HAP-1 (cell line): ENCODE measurements at regions not wholly inside any gene's neighbourhood (a gene's known extent, or its start where the extent isn't known, plus 50 kb on each side); places are given as distances from the start of the nearest gene placed in this dataset.
"Not testable (repeated sequence)": the region's sequence is repeated elsewhere in the genome, so short reads cannot be mapped to it uniquely, and the experiment has no call there.

Experiments used
- DNase-seq, 2 experiments: peaks; one replicate each; pipeline ENCODE4 v3.0.0-alpha.2; 2016 to 2020; ENCODE audit warnings: low spot score in 2 of 2
- H3K27me3 ChIP-seq: fragments of 250-450 bp; sonication (Bioruptor Pico); 2 replicates; pipeline ENCODE4 v1.5.1; 2020; ENCODE audit warnings: low read depth, mild to moderate bottlenecking, moderate library complexity
- H3K36me3 ChIP-seq: fragments of 250-450 bp; sonication (Bioruptor Pico); replicated peaks from 2 replicates; pipeline ENCODE4 v1.5.1; 2020; ENCODE audit warnings: mild to moderate bottlenecking
- H3K4me1 ChIP-seq: fragments of 250-450 bp; sonication (Bioruptor Pico); 2 replicates; pipeline ENCODE4 v1.5.1; 2020; ENCODE audit warnings: mild to moderate bottlenecking
- H3K4me3 ChIP-seq: fragments of 250-450 bp; sonication (Bioruptor Pico); 2 replicates; pipeline ENCODE4 v1.5.1; 2020; ENCODE audit warnings: mild to moderate bottlenecking, moderate library complexity
- H3K9me3 ChIP-seq: fragments of 250-450 bp; sonication (Bioruptor Pico); 2 replicates; pipeline ENCODE4 v1.5.1; 2020; ENCODE audit warnings: mild to moderate bottlenecking, moderate library complexity
- in situ Hi-C: fragments of 300-500 bp; cut with MboI; formaldehyde crosslinking; loops from 3 replicates; pipeline ENCODE4 v1.14.3; 2020; ENCODE audit warnings: low sequenced_read_pairs, inconsistent platforms, mixed read lengths

DNA sequence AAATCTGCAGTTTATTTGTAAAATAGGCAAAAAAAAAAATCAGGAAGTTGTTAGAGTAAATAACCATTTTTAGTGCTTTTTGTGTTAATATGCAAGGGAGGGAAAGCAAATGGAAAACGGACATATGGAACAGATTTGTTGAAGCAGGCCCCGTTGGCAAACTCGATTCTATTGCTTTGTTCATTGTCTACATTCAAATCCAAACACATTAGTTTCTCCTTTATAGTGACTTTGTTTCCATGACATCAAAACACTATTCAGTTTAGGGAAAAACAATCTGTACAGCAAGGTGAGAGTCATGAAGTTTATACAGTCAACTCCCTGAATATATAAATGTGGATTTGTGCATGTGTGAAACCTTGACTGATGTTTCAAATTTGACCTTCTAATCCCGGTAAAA, 142.2 kb downstream of the FAM47A start:
- DNase-seq = peak in 1 of 2 experiments; percentile 14
- Histone ChIP-seq H3K9me3 (no peaks in the 10 kb centered on the region; the same call in 1 of the 2 replicates), H3K4me3 (no peak overlapping the region), H3K27me3 (no peaks in the 10 kb centered on the region), H3K4me1 (no peaks in the 10 kb centered on the region), H3K36me3 (no peaks in the 10 kb centered on the region)
- in situ Hi-C loops = no loop called here

DNA sequence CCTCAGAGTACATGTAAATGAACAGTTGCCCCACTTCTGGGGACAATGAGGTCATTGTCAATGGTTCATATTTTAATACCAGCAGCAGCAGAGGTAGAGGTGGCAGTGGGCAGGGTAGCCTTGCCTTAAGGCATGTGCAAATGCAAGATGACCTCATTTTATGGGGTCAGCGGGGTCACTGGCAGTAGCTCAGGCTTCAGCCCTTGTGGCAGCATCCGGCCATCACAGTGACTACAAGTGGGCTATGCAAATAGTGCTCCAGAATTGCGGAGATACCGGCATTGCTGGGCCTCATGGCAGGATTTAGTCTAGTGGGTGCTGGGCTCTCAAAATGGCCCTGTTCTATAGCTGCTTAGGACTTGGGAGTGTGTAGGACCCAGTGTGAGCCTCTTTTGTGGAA, 144.7 kb downstream of the FAM47A start:
- Histone ChIP-seq H3K36me3 (no peaks in the 10 kb centered on the region), H3K27me3 (no peaks in the 10 kb centered on the region), H3K9me3 (no peaks in the 10 kb centered on the region; the same call in 1 of the 2 replicates), H3K4me1 (no peaks in the 10 kb centered on the region), H3K4me3 (no peak overlapping the region)
- in situ Hi-C loops = no loop called here
- DNase-seq = no peak

DNA sequence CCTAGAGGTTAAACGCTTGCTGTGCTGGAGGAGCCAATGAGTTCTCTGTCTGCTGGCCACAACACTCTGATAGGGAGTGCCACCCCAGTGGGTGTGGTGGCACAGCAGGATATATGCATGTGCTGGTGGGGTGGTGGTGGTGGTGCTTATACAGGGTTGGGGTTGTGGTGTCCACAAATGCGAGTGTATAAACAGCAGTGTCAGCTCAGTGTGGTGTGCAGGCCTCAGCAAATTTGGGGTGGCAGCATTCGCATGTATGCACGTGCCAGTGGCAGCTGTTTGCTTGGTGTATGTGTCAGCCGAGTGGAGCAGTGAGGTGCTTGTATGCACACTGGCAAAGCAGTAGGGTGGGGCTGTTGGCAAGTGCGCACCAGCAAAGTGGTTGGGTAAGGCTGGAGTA, 157.4 kb downstream of the FAM47A start:
- Histone ChIP-seq H3K27me3 (no peaks in the 10 kb centered on the region), H3K4me3 (no peak overlapping the region), H3K9me3 (no peaks in the 10 kb centered on the region), H3K4me1 (no peaks in the 10 kb centered on the region), H3K36me3 (no peaks in the 10 kb centered on the region)
- DNase-seq = no peak
- in situ Hi-C loops = no loop called here

DNA sequence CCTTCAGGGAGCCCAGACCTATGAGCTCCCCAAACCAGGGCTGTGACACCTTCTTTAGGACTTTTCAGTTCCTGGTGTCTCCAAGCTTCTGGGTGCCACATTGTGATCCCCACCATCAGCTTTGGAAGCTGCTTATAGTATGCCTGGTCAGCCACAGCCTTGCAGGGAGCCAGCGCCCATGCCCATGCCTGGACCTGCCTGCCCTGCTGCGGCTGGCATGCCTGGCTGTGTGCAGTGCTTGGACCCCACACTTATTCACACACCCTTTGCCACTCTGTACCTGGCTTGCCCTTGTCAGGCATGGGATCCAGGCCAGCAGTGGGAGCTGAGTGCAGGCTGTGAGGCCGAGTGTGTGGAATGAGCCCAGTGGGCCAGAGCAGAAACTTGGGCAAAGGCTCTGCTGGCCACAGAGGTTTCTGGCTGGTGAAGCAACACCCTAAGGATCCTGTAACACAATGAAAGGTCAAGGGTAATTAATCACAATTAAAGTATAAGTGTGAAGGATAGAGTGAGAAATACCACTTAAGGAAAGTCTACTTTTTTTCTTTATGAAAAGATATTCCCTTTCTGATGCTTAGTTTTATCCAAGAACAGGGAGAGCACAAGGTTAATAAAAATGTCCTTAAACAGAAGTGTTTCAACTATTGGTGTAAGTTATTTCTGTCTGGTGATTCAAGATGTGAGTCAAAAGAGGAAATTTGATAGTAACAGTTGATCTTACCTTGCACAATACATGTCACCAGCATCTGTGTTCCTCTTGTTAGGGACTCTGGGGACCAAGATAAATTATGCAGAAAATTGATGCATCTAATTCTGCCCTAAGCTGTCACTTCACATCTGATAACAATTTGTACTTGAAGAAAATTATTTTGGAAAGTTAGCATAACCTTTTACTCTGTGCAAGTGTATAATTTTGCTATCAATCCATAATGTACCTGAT, 161.8 kb downstream of the FAM47A start:
- in situ Hi-C loops = no loop called here
- H3K9me3 ChIP-seq = no peaks in the 10 kb centered on the region
- no peaks in the 10 kb centered on the region for H3K36me3 ChIP-seq
- no peaks in the 10 kb centered on the region for H3K27me3 ChIP-seq
- DNase-seq = no peak
- H3K4me3 ChIP-seq = no peak overlapping the region
- H3K4me1 ChIP-seq = no peaks in the 10 kb centered on the region

DNA sequence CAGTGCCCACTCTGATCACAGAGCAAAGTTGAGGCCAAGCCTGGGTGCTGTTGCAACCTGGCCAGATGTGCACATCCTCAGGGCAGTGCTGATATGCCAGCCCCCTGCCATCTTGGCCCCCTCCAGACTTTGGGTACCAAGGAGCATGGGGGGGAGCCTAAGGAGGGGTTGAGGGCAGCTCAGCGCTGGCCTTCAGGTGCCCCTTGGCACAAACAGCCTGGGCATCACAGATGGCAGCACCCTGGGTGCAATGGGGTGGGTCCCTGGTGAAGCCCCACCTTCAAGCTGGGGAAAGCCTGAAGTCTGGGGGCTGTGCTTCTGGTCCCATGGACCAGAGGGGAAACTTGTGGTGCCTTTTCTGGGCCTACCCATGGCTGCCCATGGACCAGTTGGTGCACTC, 163.0 kb downstream of the FAM47A start:
- DNase-seq = no peak
- Histone ChIP-seq H3K27me3 (no peaks in the 10 kb centered on the region), H3K9me3 (no peaks in the 10 kb centered on the region), H3K4me1 (no peaks in the 10 kb centered on the region), H3K36me3 (no peaks in the 10 kb centered on the region), H3K4me3 (no peak overlapping the region)
- in situ Hi-C loops = no loop called here

DNA sequence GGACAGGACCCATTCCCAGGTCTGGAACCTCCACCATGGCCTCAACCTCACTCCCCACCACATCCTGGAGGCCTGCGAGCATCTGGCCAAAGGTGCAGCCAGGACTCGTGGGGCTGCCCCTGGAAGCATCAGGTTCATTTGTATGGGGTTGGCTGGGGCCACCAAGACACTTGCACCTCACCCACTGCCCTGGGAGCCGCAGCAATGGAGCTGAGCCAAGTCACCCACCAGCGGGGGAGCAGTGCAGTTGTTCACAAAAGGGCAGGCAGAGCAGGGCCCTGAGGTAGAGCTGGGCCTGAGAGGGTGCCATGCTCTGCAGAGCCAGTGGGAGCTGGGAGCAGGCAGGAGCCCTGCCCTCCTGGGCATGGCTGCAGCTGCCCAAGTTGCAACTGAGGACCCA, 163.5 kb downstream of the FAM47A start:
- no peaks in the 10 kb centered on the region for H3K27me3 ChIP-seq
- in situ Hi-C loops = no loop called here
- H3K36me3 ChIP-seq = no peaks in the 10 kb centered on the region
- no peaks in the 10 kb centered on the region for H3K9me3 ChIP-seq
- no peak for DNase-seq
- H3K4me3 ChIP-seq = no peak overlapping the region
- no peaks in the 10 kb centered on the region for H3K4me1 ChIP-seq

DNA sequence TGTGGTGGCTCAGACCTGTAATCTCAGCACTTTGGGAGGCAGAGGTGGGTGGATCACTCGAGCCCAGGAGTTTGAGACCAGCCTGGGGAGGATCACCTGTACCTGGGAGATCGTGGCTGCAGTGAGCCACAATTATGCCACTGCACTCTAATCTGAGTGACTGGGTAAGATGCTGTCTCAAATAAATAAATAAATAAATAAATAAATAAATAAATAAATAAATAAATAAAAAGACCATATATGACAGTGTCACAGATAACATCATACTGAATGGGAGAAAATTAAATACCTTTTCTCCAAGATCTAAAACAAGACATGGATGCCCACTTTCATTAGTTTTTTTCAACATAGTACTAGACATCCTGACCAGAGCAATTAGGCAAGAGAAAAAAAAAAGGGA, 182.8 kb downstream of the FAM47A start:
- no peak for DNase-seq
- H3K36me3 ChIP-seq = no peaks in the 10 kb centered on the region
- in situ Hi-C loops = no loop called here
- no peak overlapping the region for H3K4me3 ChIP-seq
- no peaks in the 10 kb centered on the region for H3K27me3 ChIP-seq
- no peaks in the 10 kb centered on the region for H3K4me1 ChIP-seq
- no peaks in the 10 kb centered on the region for H3K9me3 ChIP-seq

DNA sequence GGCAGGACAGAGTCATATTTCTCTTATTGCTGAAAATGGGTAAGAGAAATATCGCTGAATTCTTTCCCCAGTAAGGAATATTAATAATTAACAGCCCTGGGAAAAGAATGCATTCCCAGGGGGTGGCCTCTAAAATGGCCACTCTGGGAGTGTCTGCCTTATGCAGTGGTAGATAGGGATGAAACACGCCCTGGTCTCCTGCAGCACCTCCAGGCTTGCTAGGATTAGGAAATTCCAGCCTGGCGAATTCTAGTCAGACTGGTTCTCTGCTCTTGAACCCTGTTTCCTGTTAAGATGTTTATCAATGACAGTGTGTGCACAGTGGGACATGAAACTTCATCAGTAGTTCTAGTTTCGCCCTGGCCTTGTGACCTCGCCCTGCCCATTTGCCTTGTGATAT, 205.9 kb downstream of the FAM47A start:
- in situ Hi-C loops, H3K4me3 ChIP-seq, H3K27me3 ChIP-seq, H3K9me3 ChIP-seq, H3K4me1 ChIP-seq, H3K36me3 ChIP-seq, DNase-seq: not testable (repeated sequence)

DNA sequence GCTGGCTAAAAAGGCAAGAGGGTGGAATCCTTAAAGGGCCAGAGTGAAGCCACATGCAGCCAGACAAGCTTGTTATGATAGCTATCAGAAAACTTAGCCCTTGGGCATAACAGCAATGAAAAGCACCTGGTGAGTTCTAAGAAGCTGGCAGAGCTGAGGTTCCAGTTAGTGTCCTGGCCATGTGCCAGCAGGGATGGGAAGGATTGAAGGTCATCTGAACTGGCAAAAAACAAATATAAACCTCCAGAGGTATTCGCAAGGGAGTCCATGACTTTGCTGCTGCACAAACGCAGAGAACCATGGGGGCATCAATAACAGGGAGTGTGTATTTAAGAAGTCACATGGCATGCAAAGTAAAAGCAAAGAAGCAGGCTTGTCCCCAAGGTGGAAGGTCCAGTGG, 208.9 kb downstream of the FAM47A start:
- no peaks in the 10 kb centered on the region for H3K36me3 ChIP-seq
- H3K9me3 ChIP-seq = no peaks in the 10 kb centered on the region
- DNase-seq = no peak
- in situ Hi-C loops = no loop called here
- H3K27me3 ChIP-seq = no peaks in the 10 kb centered on the region
- H3K4me3 ChIP-seq = no peak overlapping the region
- 0 out of 2 replicates have a peak, but pooled peaks cover 3% of the 10 kb centered on the region for H3K4me1 ChIP-seq

DNA sequence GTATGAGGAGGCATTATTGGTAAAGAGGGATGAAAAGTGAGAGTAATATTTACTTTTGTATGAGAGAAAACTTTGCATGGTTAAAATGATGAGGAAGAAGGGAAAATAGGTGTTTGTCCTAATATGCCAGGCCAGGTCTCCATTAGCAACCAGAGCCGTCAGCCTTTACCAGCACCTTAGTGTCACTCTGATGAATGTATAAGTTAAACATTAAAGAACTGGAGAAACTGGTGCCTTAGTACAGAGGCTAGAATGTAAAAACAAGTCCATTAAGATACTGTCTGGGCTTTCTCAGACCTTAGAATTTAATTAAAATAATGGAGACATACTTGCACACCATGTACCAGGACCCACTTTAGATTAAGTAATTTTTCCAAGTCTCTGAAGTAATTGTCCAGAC, 222.3 kb downstream of the FAM47A start:
- Histone ChIP-seq H3K4me3 (no peak overlapping the region), H3K36me3 (no peaks in the 10 kb centered on the region), H3K4me1 (no peaks in the 10 kb centered on the region), H3K9me3 (no peaks in the 10 kb centered on the region), H3K27me3 (no peaks in the 10 kb centered on the region)
- in situ Hi-C loops = no loop called here
- DNase-seq = no peak

DNA sequence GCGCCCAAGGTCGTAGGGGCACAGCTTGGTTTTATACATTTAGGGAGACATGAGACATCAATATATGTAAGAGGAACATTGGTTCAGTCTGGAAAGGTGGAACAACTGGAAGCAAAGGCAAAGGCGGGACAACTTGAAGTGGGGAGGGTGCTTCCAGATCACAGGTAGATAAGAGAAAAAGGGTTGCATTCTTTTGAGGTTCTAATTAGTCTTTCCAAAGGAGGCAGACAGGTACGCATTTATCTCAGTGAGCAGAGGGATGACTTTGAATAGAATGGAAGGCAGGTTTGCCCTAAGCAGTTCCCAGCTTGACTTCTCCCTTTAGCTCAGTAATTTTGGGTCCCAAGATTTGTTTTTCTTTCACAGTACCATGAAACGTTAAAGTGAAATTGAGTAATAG, 223.2 kb downstream of the FAM47A start:
- no peaks in the 10 kb centered on the region for H3K4me1 ChIP-seq

DNA sequence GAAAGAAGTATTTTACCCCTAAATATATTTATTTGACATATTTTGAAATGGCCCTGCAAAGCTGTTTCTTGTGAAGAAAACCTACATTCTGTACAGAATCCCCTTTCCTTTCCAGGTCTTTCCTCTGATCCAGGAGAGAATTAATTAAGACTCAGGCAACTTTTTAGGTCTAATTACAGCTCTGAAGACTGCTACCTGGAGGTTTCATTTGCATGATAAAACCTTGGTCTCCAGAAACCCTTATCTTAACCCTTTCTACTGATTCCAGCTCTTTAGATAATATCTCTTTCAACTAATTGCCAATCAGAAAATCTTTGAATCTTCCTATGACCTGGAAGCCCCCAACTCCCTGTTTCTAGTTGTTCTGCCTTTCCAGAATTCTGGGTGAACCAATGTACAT, 224.0 kb downstream of the FAM47A start:
- no peak for DNase-seq
- Histone ChIP-seq H3K4me3 (no peak overlapping the region), H3K27me3 (no peaks in the 10 kb centered on the region), H3K9me3 (no peaks in the 10 kb centered on the region), H3K36me3 (no peaks in the 10 kb centered on the region), H3K4me1 (no peaks in the 10 kb centered on the region)
- in situ Hi-C loops = no loop called here

More for the DNA sequence above, 223.2 kb downstream of the FAM47A start:
- no peak for DNase-seq
- Histone ChIP-seq H3K4me3 (no peak overlapping the region), H3K9me3 (no peaks in the 10 kb centered on the region), H3K27me3 (no peaks in the 10 kb centered on the region), H3K36me3 (no peaks in the 10 kb centered on the region)
- in situ Hi-C loops = no loop called here

DNA sequence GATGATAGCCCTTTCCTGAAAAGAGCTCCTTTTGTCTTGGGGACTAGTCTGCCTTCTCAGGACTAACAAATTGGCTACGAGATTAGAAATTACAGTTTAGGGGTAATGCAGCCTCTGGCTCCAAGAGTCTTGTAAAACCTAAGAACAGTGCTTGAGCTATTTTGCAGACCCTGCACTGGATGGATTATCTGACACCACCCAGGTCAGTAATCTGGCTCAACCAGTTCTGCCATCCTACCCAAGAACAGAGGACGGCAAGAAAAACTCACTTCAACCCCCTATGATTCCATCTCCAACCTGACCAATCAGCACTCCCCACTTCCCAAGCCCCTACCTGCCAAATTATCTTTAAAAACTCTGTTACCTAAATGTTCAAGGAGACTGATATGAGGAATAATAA, 225.1 kb downstream of the FAM47A start:
- Histone ChIP-seq H3K4me3 (no peak overlapping the region), H3K9me3 (no peaks in the 10 kb centered on the region), H3K4me1 (no peaks in the 10 kb centered on the region), H3K36me3 (no peaks in the 10 kb centered on the region), H3K27me3 (no peaks in the 10 kb centered on the region)
- no peak for DNase-seq
- in situ Hi-C loops = no loop called here

DNA sequence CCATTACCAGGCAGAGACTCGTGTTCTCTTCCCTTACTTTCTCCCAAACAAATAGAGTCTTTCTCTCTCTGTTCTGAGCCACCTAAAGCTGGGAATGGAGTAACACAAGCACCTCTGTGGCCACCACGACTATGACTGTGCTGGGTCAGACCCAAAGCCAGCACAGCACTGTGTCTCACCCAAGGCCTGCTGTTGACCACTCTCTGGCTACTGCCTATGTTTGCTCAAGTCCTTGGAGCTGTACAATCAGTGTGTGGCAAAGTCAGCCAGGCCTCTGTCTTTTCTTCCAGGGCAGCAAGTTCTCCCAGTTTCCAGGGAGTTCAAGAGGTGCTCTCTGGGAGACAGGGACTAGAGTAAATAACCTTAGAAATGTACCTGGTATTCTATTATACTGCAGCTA, 239.4 kb downstream of the FAM47A start:
- no peak for DNase-seq
- in situ Hi-C loops = no loop called here
- H3K36me3 ChIP-seq = no peaks in the 10 kb centered on the region
- H3K4me3 ChIP-seq = no peak overlapping the region
- H3K27me3 ChIP-seq = no peaks in the 10 kb centered on the region
- no peaks in the 10 kb centered on the region for H3K4me1 ChIP-seq
- no peaks in the 10 kb centered on the region for H3K9me3 ChIP-seq

DNA sequence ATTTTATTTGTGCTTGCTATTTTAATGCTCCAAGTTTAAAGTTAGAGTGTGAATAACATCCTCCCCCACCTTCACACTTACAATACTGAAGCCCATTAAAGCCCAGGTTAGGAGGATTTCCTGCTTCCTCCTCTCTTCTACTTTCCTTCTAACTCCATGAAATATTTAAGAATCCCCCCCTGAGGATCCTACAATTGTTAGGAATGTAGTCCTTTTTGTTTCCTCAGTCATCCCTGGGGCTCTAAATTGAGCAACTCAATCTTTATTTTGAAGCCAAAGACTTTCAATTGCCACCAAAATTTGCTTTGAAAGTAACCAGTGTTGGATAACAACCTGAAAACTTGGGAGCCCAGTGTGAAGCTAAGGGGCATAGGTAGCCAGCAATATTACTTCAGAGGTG, 276.9 kb downstream of the FAM47A start:
- Histone ChIP-seq H3K36me3 (no peaks in the 10 kb centered on the region), H3K9me3 (no peaks in the 10 kb centered on the region; the same call in 1 of the 2 replicates), H3K27me3 (no peaks in the 10 kb centered on the region), H3K4me1 (no peaks in the 10 kb centered on the region; the same call in 1 of the 2 replicates), H3K4me3 (no peak overlapping the region)
- in situ Hi-C loops = no loop called here
- no peak for DNase-seq
